Ovary (tissue), 3 donors: ENCODE measurements at regions not wholly inside any gene's neighbourhood (a gene's known extent, or its start where the extent isn't known, plus 50 kb on each side); places are given as distances from the start of the nearest gene placed in this dataset.

Experiments
- EP300 ChIP-seq: sonication (generic); formaldehyde crosslinking; IDR thresholded peaks from one replicate; pipeline ENCODE4 v1.6.1; 2017; ENCODE audit warnings: antibody characterized with exemption
- TF ChIP-seq, protein P1 (sequence below), 3 donors: fragments of 450-650 bp in 2 of 3; fragments of 200-600 bp in 1 of 3; IDR thresholded peaks; one replicate each; pipeline versions ENCODE4 v1.5.1 to v1.8.0; 2016 to 2022; ENCODE audit warnings: antibody characterized with exemption in 3 of 3, mild to moderate bottlenecking in 1 of 3
- donor health status: DM: no; HTN: no; CAD: no.

DNA sequence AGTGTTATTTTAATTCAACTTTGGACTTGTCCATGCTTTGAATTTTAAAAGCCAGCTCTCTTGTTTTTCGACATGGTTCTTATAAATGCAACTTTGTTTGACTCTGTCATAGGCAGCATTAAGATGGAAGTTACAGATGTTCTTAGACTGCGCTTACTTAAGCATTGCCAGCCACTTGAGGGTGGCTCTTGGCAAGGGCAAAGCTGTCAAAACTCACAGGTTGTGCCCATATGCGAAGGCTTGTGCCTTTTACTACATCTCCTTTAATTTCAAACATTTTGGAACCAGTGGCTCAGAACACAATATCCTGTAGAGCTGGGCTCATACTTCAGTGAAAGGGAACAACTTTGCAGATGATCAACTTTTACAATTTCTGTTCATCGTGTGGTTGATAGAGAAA is 135.5 kb downstream of the TRAM1L1 start:
- TF ChIP-seq, protein P1, sequence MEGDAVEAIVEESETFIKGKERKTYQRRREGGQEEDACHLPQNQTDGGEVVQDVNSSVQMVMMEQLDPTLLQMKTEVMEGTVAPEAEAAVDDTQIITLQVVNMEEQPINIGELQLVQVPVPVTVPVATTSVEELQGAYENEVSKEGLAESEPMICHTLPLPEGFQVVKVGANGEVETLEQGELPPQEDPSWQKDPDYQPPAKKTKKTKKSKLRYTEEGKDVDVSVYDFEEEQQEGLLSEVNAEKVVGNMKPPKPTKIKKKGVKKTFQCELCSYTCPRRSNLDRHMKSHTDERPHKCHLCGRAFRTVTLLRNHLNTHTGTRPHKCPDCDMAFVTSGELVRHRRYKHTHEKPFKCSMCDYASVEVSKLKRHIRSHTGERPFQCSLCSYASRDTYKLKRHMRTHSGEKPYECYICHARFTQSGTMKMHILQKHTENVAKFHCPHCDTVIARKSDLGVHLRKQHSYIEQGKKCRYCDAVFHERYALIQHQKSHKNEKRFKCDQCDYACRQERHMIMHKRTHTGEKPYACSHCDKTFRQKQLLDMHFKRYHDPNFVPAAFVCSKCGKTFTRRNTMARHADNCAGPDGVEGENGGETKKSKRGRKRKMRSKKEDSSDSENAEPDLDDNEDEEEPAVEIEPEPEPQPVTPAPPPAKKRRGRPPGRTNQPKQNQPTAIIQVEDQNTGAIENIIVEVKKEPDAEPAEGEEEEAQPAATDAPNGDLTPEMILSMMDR (IDR thresholded peaks at IDR 0.05): no peak
- TF ChIP-seq EP300: no peak
